ENCODE measurements at regions not wholly inside any gene's neighbourhood (a gene's known extent, or its start where the extent isn't known, plus 50 kb on each side); places are given as distances from the start of the nearest gene placed in this dataset.

GRCh38 chr1:67496329-67496728 lies 66.1 kb upstream of the SERBP1 start:
- Histone ChIP-seq H3K27me3 (replicated peaks in 1 of 2; ENCODE audit: control insufficient read depth in 2 of 2, insufficient read depth in 2 of 2, low read length in 1 of 2) (no peaks in the 10 kb centered on the region), H3K9ac (ENCODE audit: control insufficient read depth, insufficient read depth, low read length) (no peak overlapping the region), H3K9me3 (replicated peaks; ENCODE audit: control insufficient read depth, insufficient read depth, low read length) (no peaks in the 10 kb centered on the region), H3K4me1 (ENCODE audit: control insufficient read depth, insufficient read depth, low read length) (peaks cover 3% of the 10 kb centered on the region; the same call in 1 of the 2 replicates), H2AFZ (ENCODE audit: control insufficient read depth, low read depth, low read length) (no peak overlapping the region), H3K36me3 (ENCODE audit: control insufficient read depth in 2 of 2, insufficient read depth in 2 of 2, low read length in 1 of 2) (no peaks in the 10 kb centered on the region), H3K27ac (ENCODE audit: control insufficient read depth, insufficient read depth) (no peak overlapping the region), H3K4me2 (ENCODE audit: control insufficient read depth, insufficient read depth) (no peak overlapping the region), H3K4me3 (no peak overlapping the region), H3K79me2 (ENCODE audit: control insufficient read depth, insufficient read depth, low read length) (no peaks in the 10 kb centered on the region), H4K20me1 (ENCODE audit: control insufficient read depth, insufficient read depth) (no peaks in the 10 kb centered on the region)
- FAIRE-seq: no peak
- RAD21 ChIA-PET (ENCODE audit: unreplicated experiment): interaction anchor here (1.4 kb wide), 1 partner anchor 281 kb away, joined by 3 read pairs; no protein-coding TSS in a partner anchor
- TF ChIP-seq ZNF384 (IDR thresholded peaks at IDR 0.05; ENCODE audit: borderline replicate concordance, low read depth, low read length): no peak
- no peak for TF ChIP-seq CREB1 (IDR thresholded peaks at IDR 0.05; ENCODE audit: low read depth)
- TF ChIP-seq TBL1XR1 (IDR thresholded peaks at IDR 0.05; ENCODE audit: low read depth, low read length): no peak
- TF ChIP-seq STAT3 (IDR thresholded peaks at IDR 0.05; ENCODE audit: low read depth, low read length): no peak
- TF ChIP-seq, protein P1, sequence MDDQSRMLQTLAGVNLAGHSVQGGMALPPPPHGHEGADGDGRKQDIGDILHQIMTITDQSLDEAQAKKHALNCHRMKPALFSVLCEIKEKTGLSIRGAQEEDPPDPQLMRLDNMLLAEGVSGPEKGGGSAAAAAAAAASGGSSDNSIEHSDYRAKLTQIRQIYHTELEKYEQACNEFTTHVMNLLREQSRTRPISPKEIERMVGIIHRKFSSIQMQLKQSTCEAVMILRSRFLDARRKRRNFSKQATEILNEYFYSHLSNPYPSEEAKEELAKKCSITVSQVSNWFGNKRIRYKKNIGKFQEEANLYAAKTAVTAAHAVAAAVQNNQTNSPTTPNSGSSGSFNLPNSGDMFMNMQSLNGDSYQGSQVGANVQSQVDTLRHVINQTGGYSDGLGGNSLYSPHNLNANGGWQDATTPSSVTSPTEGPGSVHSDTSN (IDR thresholded peaks at IDR 0.05; ENCODE audit: insufficient replicate concordance, low read depth, low read length): no peak
- TF ChIP-seq, protein P2, sequence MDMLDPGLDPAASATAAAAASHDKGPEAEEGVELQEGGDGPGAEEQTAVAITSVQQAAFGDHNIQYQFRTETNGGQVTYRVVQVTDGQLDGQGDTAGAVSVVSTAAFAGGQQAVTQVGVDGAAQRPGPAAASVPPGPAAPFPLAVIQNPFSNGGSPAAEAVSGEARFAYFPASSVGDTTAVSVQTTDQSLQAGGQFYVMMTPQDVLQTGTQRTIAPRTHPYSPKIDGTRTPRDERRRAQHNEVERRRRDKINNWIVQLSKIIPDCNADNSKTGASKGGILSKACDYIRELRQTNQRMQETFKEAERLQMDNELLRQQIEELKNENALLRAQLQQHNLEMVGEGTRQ (IDR thresholded peaks at IDR 0.05; ENCODE audit: borderline replicate concordance, low read depth, low read length): no peak
- no peak for TF ChIP-seq SIN3A (IDR thresholded peaks at IDR 0.05; ENCODE audit: low read depth, low read length)
- no peak for TF ChIP-seq HDAC6 (IDR thresholded peaks at IDR 0.05; ENCODE audit: unreplicated experiment)
- TF ChIP-seq, protein P3, sequence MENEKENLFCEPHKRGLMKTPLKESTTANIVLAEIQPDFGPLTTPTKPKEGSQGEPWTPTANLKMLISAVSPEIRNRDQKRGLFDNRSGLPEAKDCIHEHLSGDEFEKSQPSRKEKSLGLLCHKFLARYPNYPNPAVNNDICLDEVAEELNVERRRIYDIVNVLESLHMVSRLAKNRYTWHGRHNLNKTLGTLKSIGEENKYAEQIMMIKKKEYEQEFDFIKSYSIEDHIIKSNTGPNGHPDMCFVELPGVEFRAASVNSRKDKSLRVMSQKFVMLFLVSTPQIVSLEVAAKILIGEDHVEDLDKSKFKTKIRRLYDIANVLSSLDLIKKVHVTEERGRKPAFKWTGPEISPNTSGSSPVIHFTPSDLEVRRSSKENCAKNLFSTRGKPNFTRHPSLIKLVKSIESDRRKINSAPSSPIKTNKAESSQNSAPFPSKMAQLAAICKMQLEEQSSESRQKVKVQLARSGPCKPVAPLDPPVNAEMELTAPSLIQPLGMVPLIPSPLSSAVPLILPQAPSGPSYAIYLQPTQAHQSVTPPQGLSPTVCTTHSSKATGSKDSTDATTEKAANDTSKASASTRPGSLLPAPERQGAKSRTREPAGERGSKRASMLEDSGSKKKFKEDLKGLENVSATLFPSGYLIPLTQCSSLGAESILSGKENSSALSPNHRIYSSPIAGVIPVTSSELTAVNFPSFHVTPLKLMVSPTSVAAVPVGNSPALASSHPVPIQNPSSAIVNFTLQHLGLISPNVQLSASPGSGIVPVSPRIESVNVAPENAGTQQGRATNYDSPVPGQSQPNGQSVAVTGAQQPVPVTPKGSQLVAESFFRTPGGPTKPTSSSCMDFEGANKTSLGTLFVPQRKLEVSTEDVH (IDR thresholded peaks at IDR 0.05; ENCODE audit: low read depth, partially characterized antibody): no peak
- TF ChIP-seq ETV6 (conservative IDR thresholded peaks at IDR 0.05 in 1 of 2, IDR thresholded peaks at IDR 0.05 in 1 of 2; ENCODE audit: borderline replicate concordance in 1 of 2, low read depth in 1 of 2): no peak
- ATAC-seq: no peak
- WGBS (ENCODE audit: insufficient coverage, insufficient replicate concordance, low lambda C conversion rate, missing lambda C conversion rate): 51% methylated on average over 9 of the region's 9 CpGs
- intact Hi-C loops (cut with micrococcal nuclease; ENCODE audit: unreplicated experiment) (no loop called here), in situ Hi-C loops (cut with MboI) (loop anchor here (25.0 kb wide), 1 partner anchor 734 kb away; the partner anchor contains the start of gene DYNLT5)
- no TSS peak for BruUV-seq (replicated peaks)
- POLR2A ChIA-PET: no interaction called here
- no peak for DNase-seq (ENCODE audit: low read depth, low spot score)
- CTCF ChIA-PET: interaction anchor here (0.8 to 12.6 kb wide), 6 partner anchors 10 to 352 kb away, joined by 3 to 166 read pairs (median 6); no protein-coding TSS in a partner anchor
- SMC1A ChIA-PET (ENCODE audit: uncharacterized antibody, unreplicated experiment): interaction anchor here (0.8 to 8.3 kb wide), 5 partner anchors 255 to 348 kb away, joined by 3 to 97 read pairs (median 4); no protein-coding TSS in a partner anchor

All from GM12878 (cell line).